Neural cell (in vitro differentiated cells): ENCODE measurements at regions not wholly inside any gene's neighbourhood (a gene's known extent, or its start where the extent isn't known, plus 50 kb on each side); places are given as distances from the start of the nearest gene placed in this dataset.

Experiments used
- CTCF ChIP-seq: fragments of 450-650 bp; IDR thresholded peaks from 2 replicates; pipeline ENCODE4 v1.5.1; 2014; ENCODE audit warnings: antibody characterized with exemption, mild to moderate bottlenecking, moderate library complexity; ENCODE audit not compliant: poor library complexity, severe bottlenecking
- EP300 ChIP-seq: fragments of 450-650 bp; conservative IDR thresholded peaks from 2 replicates; pipeline ENCODE4 v1.6.1; 2014; ENCODE audit warnings: antibody characterized with exemption, mild to moderate bottlenecking, moderate library complexity; ENCODE audit not compliant: poor library complexity, severe bottlenecking
- EZH2 ChIP-seq: fragments of 200-600, 300-800 bp; shearing (Covaris generic), sonication (generic); IDR thresholded peaks from 2 replicates; pipeline ENCODE4 v1.6.1; 2014; ENCODE audit warnings: antibody characterized with exemption, low read length, borderline replicate concordance, mild to moderate bottlenecking; ENCODE audit not compliant: insufficient read depth, poor library complexity, severe bottlenecking
- MXI1 ChIP-seq: fragments of 450-650 bp; conservative IDR thresholded peaks from 2 replicates; pipeline ENCODE4 v1.6.1; 2014; ENCODE audit warnings: antibody characterized with exemption, mild to moderate bottlenecking; ENCODE audit not compliant: poor library complexity, severe bottlenecking
- POLR2AphosphoS5 ChIP-seq: IDR thresholded peaks from 2 replicates; pipeline ENCODE4 v1.6.1; 2012
- RAD21 ChIP-seq: fragments of 450-650 bp; conservative IDR thresholded peaks from 2 replicates; pipeline ENCODE4 v1.6.1; 2014; ENCODE audit warnings: antibody characterized with exemption, mild to moderate bottlenecking, moderate library complexity
- REST ChIP-seq: IDR thresholded peaks from 2 replicates; pipeline ENCODE4 v1.6.1; 2012; ENCODE audit warnings: borderline replicate concordance
- SMC3 ChIP-seq: fragments of 450-650 bp; conservative IDR thresholded peaks from 2 replicates; pipeline ENCODE4 v1.6.1; 2014; ENCODE audit warnings: antibody characterized with exemption, mild to moderate bottlenecking, moderate library complexity; ENCODE audit not compliant: poor library complexity
- TAF1 ChIP-seq: IDR thresholded peaks from 2 replicates; pipeline ENCODE4 v1.6.1; 2012; ENCODE audit warnings: low read depth

GRCh38 chr7:16040346-16040745 lies 353.9 kb upstream of the MEOX2 start:
- no peak for TF ChIP-seq MXI1
- no peak for TF ChIP-seq CTCF
- no peak for TF ChIP-seq POLR2AphosphoS5
- no peak for TF ChIP-seq EZH2
- no peak for TF ChIP-seq EP300
- TF ChIP-seq SMC3 = no peak
- TF ChIP-seq TAF1 = no peak
- TF ChIP-seq RAD21 = no peak
- TF ChIP-seq REST = no peak
